ENCODE measurements at regions not wholly inside any gene's neighbourhood (a gene's known extent, or its start where the extent isn't known, plus 50 kb on each side); places are given as distances from the start of the nearest gene placed in this dataset.

DNA sequence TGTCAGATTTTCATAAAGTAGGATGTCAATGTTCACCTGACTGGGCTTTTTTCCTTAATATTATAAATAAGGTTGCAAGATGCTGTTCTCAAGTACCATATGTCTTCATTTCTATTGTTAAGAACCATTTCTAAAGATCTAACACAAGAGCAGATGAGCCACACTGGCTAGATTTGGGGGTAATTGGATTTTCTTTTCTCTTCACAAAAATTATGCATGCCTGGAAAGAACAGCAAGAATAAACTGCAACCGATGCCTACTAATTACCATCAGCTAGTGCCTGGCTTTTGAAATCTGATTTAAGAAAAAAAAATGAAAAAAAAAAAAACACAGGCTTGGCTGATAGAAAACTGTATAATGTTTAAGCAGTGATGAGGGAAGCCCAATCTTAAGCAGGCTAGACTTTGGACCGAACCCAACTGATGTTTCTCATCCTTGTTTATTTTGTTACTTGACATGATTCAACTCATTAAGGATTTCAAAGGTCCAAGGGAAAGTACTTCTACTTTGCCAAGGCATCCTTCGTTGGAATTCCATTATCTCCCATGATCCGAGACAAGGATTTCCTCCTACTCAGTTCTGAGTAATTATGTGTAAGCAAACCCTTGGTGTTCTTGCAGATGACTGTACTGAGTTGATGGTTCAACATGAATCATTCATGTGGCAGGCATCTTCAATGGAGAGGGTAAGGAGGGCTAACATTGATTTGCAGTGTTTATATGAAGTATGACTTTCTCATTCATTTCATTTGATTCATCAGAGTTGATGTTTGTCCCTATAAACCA, 300.5 kb downstream of the SPRY2 start:
- Histone ChIP-seq H3K9ac (ENCODE audit: control insufficient read depth, insufficient read depth, low read length) (no peak overlapping the region), H3K27ac (ENCODE audit: control insufficient read depth, insufficient read depth) (no peak overlapping the region), H3K36me3 (ENCODE audit: control insufficient read depth in 2 of 2, insufficient read depth in 2 of 2, low read length in 1 of 2) (no peaks in the 10 kb centered on the region), H2AFZ (ENCODE audit: control insufficient read depth, low read depth, low read length) (no peak overlapping the region), H4K20me1 (ENCODE audit: control insufficient read depth, insufficient read depth) (no peaks in the 10 kb centered on the region), H3K4me3 (no peak overlapping the region), H3K27me3 (replicated peaks in 1 of 2; ENCODE audit: control insufficient read depth in 2 of 2, insufficient read depth in 2 of 2, low read length in 1 of 2) (no peaks in the 10 kb centered on the region), H3K79me2 (ENCODE audit: control insufficient read depth, insufficient read depth, low read length) (no peaks in the 10 kb centered on the region), H3K9me3 (replicated peaks; ENCODE audit: control insufficient read depth, insufficient read depth, low read length) (no peaks in the 10 kb centered on the region), H3K4me1 (ENCODE audit: control insufficient read depth, insufficient read depth, low read length) (peaks cover 8% of the 10 kb centered on the region; the same call in 1 of the 2 replicates), H3K4me2 (ENCODE audit: control insufficient read depth, insufficient read depth) (no peak overlapping the region)
- intact Hi-C loops (cut with micrococcal nuclease; ENCODE audit: unreplicated experiment): no loop called here
- 65% methylated on average over 4 of the region's 4 CpGs for WGBS (ENCODE audit: insufficient coverage, insufficient replicate concordance, low lambda C conversion rate, missing lambda C conversion rate)
- SMC1A ChIA-PET (ENCODE audit: uncharacterized antibody, unreplicated experiment): interaction anchor here (1.0 to 7.5 kb wide), 3 partner anchors 9 to 104 kb away, joined by 3 to 70 read pairs (median 3); no protein-coding TSS in a partner anchor
- FAIRE-seq (no peak), DNase-seq (ENCODE audit: low read depth, low spot score) (no peak), ATAC-seq (no peak)
- RAD21 ChIA-PET (ENCODE audit: unreplicated experiment): interaction anchor here (0.6 to 5.9 kb wide), 3 partner anchors 9 to 417 kb away, joined by 3 to 49 read pairs (median 4); no protein-coding TSS in a partner anchor
- in situ Hi-C loops (cut with MboI): no loop called here
- BruUV-seq (replicated peaks): no TSS peak
- POLR2A ChIA-PET: interaction anchor here (0.6 to 1.1 kb wide), 5 partner anchors 40 to 447 kb away, joined by 4 to 7 read pairs (median 4); no protein-coding TSS in a partner anchor
- CTCF ChIA-PET: no interaction called here
- no peak for TF ChIP-seq CHD2 (IDR thresholded peaks at IDR 0.05; ENCODE audit: borderline replicate concordance, low read depth, low read length)
- TF ChIP-seq, protein P1, sequence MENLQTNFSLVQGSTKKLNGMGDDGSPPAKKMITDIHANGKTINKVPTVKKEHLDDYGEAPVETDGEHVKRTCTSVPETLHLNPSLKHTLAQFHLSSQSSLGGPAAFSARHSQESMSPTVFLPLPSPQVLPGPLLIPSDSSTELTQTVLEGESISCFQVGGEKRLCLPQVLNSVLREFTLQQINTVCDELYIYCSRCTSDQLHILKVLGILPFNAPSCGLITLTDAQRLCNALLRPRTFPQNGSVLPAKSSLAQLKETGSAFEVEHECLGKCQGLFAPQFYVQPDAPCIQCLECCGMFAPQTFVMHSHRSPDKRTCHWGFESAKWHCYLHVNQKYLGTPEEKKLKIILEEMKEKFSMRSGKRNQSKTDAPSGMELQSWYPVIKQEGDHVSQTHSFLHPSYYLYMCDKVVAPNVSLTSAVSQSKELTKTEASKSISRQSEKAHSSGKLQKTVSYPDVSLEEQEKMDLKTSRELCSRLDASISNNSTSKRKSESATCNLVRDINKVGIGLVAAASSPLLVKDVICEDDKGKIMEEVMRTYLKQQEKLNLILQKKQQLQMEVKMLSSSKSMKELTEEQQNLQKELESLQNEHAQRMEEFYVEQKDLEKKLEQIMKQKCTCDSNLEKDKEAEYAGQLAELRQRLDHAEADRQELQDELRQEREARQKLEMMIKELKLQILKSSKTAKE (IDR thresholded peaks at IDR 0.05; ENCODE audit: low read depth, poor library complexity, severe bottlenecking): no peak
- TF ChIP-seq BRCA1 (IDR thresholded peaks at IDR 0.05; ENCODE audit: low read depth, low read length): no peak
- no peak for TF ChIP-seq NFYA (IDR thresholded peaks at IDR 0.05; ENCODE audit: borderline replicate concordance, low read depth, low read length)
- TF ChIP-seq ZNF207 (IDR thresholded peaks at IDR 0.05; ENCODE audit: borderline replicate concordance): no peak
- TF ChIP-seq KAT2A (conservative IDR thresholded peaks at IDR 0.05; ENCODE audit: control insufficient read depth, low read depth, low read length): no peak
- TF ChIP-seq CBX5 (IDR thresholded peaks at IDR 0.05; ENCODE audit: low read depth): no peak
- no peak for TF ChIP-seq FOS (IDR thresholded peaks at IDR 0.05; ENCODE audit: borderline replicate concordance, extremely low read depth, insufficient read length)
- no peak for TF ChIP-seq MEF2A (IDR thresholded peaks at IDR 0.05; ENCODE audit: insufficient read depth, low read depth, low read length)
- TF ChIP-seq ZNF24 (IDR thresholded peaks at IDR 0.05): no peak

Measured in GM12878 (cell line).